DND-41 (cell line): ENCODE measurements at regions not wholly inside any gene's neighbourhood (a gene's known extent, or its start where the extent isn't known, plus 50 kb on each side); places are given as distances from the start of the nearest gene placed in this dataset.

Source experiments
- ATAC-seq: fragments of 200-7000 bp; cut with Tn5 transposase; 3 replicates; pipeline ENCODE4 v1.9.1; 2021; ENCODE audit warnings: low read depth; ENCODE audit not compliant: insufficient read depth
- DNase-seq: peaks from one replicate; pipeline ENCODE4 v3.0.0-alpha.2; 2020
- H2AFZ ChIP-seq: 2 replicates; pipeline ENCODE4 v1.6.0; 2012; ENCODE audit warnings: low read depth, low read length
- H3K27ac ChIP-seq: 2 replicates; pipeline ENCODE4 v1.5.1; 2012; ENCODE audit warnings: low read length, inconsistent platforms
- H3K27me3 ChIP-seq: fragments of 200-600 bp; sonication (generic); 2 replicates; pipeline ENCODE4 v1.6.0; 2012; ENCODE audit warnings: low read length, mild to moderate bottlenecking, inconsistent platforms; ENCODE audit not compliant: insufficient read depth, poor library complexity
- H3K36me3 ChIP-seq: 2 replicates; pipeline ENCODE4 v1.5.1; 2012; ENCODE audit warnings: low read length, inconsistent platforms; ENCODE audit not compliant: insufficient read depth
- H3K4me1 ChIP-seq: 2 replicates; pipeline ENCODE4 v1.5.1; 2012; ENCODE audit warnings: mild to moderate bottlenecking, low read length; ENCODE audit not compliant: insufficient read depth
- H3K4me2 ChIP-seq: 2 replicates; pipeline ENCODE4 v1.6.0; 2012; ENCODE audit warnings: mild to moderate bottlenecking, moderate library complexity, low read length, inconsistent platforms; ENCODE audit not compliant: insufficient read depth
- H3K4me3 ChIP-seq, 2 experiments: fragments of 200-600 bp in 1 of 2; shearing (Covaris generic) in 1 of 2; 2 replicates each; pipeline ENCODE4 v1.5.1; 2012 to 2016; ENCODE audit warnings: inconsistent platforms in 2 of 2, low read length in 2 of 2, mild to moderate bottlenecking in 2 of 2, low read depth in 1 of 2, moderate library complexity in 1 of 2
- H3K79me2 ChIP-seq: 2 replicates; pipeline ENCODE4 v1.6.0; 2012; ENCODE audit warnings: low read length, inconsistent platforms; ENCODE audit not compliant: insufficient read depth
- H3K9ac ChIP-seq: 2 replicates; pipeline ENCODE4 v1.6.0; 2012; ENCODE audit warnings: low read depth, mild to moderate bottlenecking, inconsistent platforms, low read length, moderate library complexity
- H3K9me3 ChIP-seq: 2 replicates; pipeline ENCODE4 v1.5.1; 2012; ENCODE audit warnings: low read length, moderate library complexity, mild to moderate bottlenecking, inconsistent platforms; ENCODE audit not compliant: insufficient read depth, severe bottlenecking
- H4K20me1 ChIP-seq: 2 replicates; pipeline ENCODE4 v1.6.0; 2012; ENCODE audit warnings: low read length; ENCODE audit not compliant: insufficient read depth
- CTCF ChIP-seq: IDR thresholded peaks from 2 replicates; pipeline ENCODE4 v1.5.1; 2012; ENCODE audit warnings: borderline replicate concordance, low read length, moderate library complexity, mild to moderate bottlenecking; ENCODE audit not compliant: poor library complexity, severe bottlenecking; ENCODE audit errors: extremely low read depth
- EZH2 ChIP-seq: IDR thresholded peaks from 3 replicates; pipeline ENCODE4 v1.6.1; 2012; ENCODE audit warnings: borderline replicate concordance, low read depth, mild to moderate bottlenecking, moderate library complexity, low read length, inconsistent platforms; ENCODE audit not compliant: severe bottlenecking

- Histone ChIP-seq H2AFZ (no peak overlapping the region), H3K36me3 (peaks cover 22% of the 10 kb centered on the region; the same call in 1 of the 2 replicates), H3K79me2 (peaks cover 67% of the 10 kb centered on the region), H3K27me3 (no peaks in the 10 kb centered on the region), H3K4me3 (no peak overlapping the region), H3K9me3 (no peaks in the 10 kb centered on the region), H3K4me1 (no peaks in the 10 kb centered on the region), H3K27ac (no peak overlapping the region), H3K9ac (no peak overlapping the region), H3K4me2 (no peak overlapping the region), H4K20me1 (peaks cover 7% of the 10 kb centered on the region; the same call in 1 of the 2 replicates)
- ATAC-seq (no peak), DNase-seq (no peak)
- TF ChIP-seq CTCF (no peak), EZH2 (no peak)
Measured at GRCh38 chr4:177064729-177065394, 244.8 kb upstream of the NEIL3 start.

GRCh38 chr4:177066746-177067145 is 242.9 kb upstream of the NEIL3 start:
- Histone ChIP-seq H2AFZ (no peak overlapping the region), H3K27ac (no peak overlapping the region), H3K4me1 (no peaks in the 10 kb centered on the region), H3K9ac (no peak overlapping the region), H3K79me2 (peaks cover 58% of the 10 kb centered on the region), H3K27me3 (no peaks in the 10 kb centered on the region), H4K20me1 (peaks cover 5% of the 10 kb centered on the region; the same call in 1 of the 2 replicates), H3K4me2 (no peak overlapping the region), H3K9me3 (no peaks in the 10 kb centered on the region), H3K36me3 (peaks cover 14% of the 10 kb centered on the region; the same call in 1 of the 2 replicates), H3K4me3 (no peak overlapping the region)
- no peak for ATAC-seq
- no peak for DNase-seq
- TF ChIP-seq EZH2, result no peak
- TF ChIP-seq CTCF, result no peak

GRCh38 chr4:177070533-177071058 is 239.1 kb upstream of the NEIL3 start:
- Histone ChIP-seq H3K4me2 (no peak overlapping the region), H3K27ac (no peak overlapping the region), H3K4me1 (no peaks in the 10 kb centered on the region), H3K9me3 (no peaks in the 10 kb centered on the region), H2AFZ (no peak overlapping the region), H3K9ac (no peak overlapping the region), H3K79me2 (peaks cover 45% of the 10 kb centered on the region), H3K27me3 (no peaks in the 10 kb centered on the region), H4K20me1 (peaks cover 4% of the 10 kb centered on the region; the same call in 1 of the 2 replicates), H3K36me3 (peaks cover 17% of the 10 kb centered on the region; the same call in 1 of the 2 replicates), H3K4me3 (no peak overlapping the region)
- DNase-seq (no peak), ATAC-seq (no peak)
- no peak for TF ChIP-seq EZH2
